ENCODE measurements at regions not wholly inside any gene's neighbourhood (a gene's known extent, or its start where the extent isn't known, plus 50 kb on each side); places are given as distances from the start of the nearest gene placed in this dataset.

GRCh38 chrX:22739276-22739675 lies 260.5 kb upstream of the DDX53 start:
- Histone ChIP-seq H3K9ac (ENCODE audit: low read depth in 1 of 3, low read length in 3 of 3) (no peak overlapping the region), H3K27me3 (ENCODE audit: control insufficient read depth in 3 of 3, insufficient read depth in 3 of 3, low read length in 3 of 3) (no peaks in the 10 kb centered on the region), H3K4me3 (ENCODE audit: low read length in 3 of 3) (no peak overlapping the region), H3K9me3 (ENCODE audit: control insufficient read depth in 3 of 3, low read length in 3 of 3) (no peaks in the 10 kb centered on the region), H3K27ac (ENCODE audit: low read depth, low read length) (no peak overlapping the region), H3K36me3 (ENCODE audit: control insufficient read depth in 3 of 3, insufficient read depth in 3 of 3, low read length in 3 of 3) (no peaks in the 10 kb centered on the region), H3K4me1 (ENCODE audit: control insufficient read depth in 3 of 3, insufficient read depth in 3 of 3, low read length in 3 of 3) (no peaks in the 10 kb centered on the region)

DNA sequence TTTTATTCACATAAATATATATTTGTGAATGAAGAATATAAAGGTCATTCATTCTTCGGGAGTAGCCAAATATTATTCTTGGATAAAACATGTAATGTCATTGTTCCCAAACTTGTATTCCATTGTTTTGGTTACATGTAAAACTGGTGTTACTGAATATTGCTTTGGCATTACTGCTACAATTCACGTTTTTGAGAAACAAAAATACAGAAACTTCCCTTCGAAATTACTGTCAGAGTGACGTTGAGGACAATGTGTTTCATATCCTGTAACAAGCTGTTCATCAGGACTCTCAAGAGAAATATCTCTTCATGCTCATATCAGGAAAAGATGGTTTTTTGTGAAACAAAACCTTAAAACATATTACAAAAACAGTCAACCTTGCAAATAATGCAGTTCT lies 258.9 kb upstream of the DDX53 start:
- no peak overlapping the region for H3K27ac ChIP-seq (ENCODE audit: low read depth, low read length)
- no peak overlapping the region for H3K9ac ChIP-seq (ENCODE audit: low read depth in 1 of 3, low read length in 3 of 3)
- no peaks in the 10 kb centered on the region for H3K4me1 ChIP-seq (ENCODE audit: control insufficient read depth in 3 of 3, insufficient read depth in 3 of 3, low read length in 3 of 3)
- H3K36me3 ChIP-seq (ENCODE audit: control insufficient read depth in 3 of 3, insufficient read depth in 3 of 3, low read length in 3 of 3) = no peaks in the 10 kb centered on the region
- no peaks in the 10 kb centered on the region for H3K9me3 ChIP-seq (ENCODE audit: control insufficient read depth in 3 of 3, low read length in 3 of 3)
- H3K27me3 ChIP-seq (ENCODE audit: control insufficient read depth in 3 of 3, insufficient read depth in 3 of 3, low read length in 3 of 3) = no peaks in the 10 kb centered on the region
- no peak overlapping the region for H3K4me3 ChIP-seq (ENCODE audit: low read length in 3 of 3)

- Histone ChIP-seq H3K9me3 (ENCODE audit: control insufficient read depth in 3 of 3, low read length in 3 of 3) (no peaks in the 10 kb centered on the region), H3K4me1 (ENCODE audit: control insufficient read depth in 3 of 3, insufficient read depth in 3 of 3, low read length in 3 of 3) (no peaks in the 10 kb centered on the region), H3K36me3 (ENCODE audit: control insufficient read depth in 3 of 3, insufficient read depth in 3 of 3, low read length in 3 of 3) (no peaks in the 10 kb centered on the region), H3K27me3 (ENCODE audit: control insufficient read depth in 3 of 3, insufficient read depth in 3 of 3, low read length in 3 of 3) (no peaks in the 10 kb centered on the region), H3K4me3 (ENCODE audit: low read length in 3 of 3) (no peak overlapping the region), H3K9ac (ENCODE audit: low read depth in 1 of 3, low read length in 3 of 3) (no peak overlapping the region), H3K27ac (ENCODE audit: low read depth, low read length) (no peak overlapping the region)
Measured at GRCh38 chrX:22742174-22742573, 257.6 kb upstream of the DDX53 start.

GRCh38 chrX:22746081-22746480 lies 253.7 kb upstream of the DDX53 start:
- Histone ChIP-seq H3K27me3 (ENCODE audit: control insufficient read depth in 3 of 3, insufficient read depth in 3 of 3, low read length in 3 of 3) (no peaks in the 10 kb centered on the region), H3K9ac (ENCODE audit: low read depth in 1 of 3, low read length in 3 of 3) (no peak overlapping the region), H3K36me3 (ENCODE audit: control insufficient read depth in 3 of 3, insufficient read depth in 3 of 3, low read length in 3 of 3) (no peaks in the 10 kb centered on the region), H3K9me3 (ENCODE audit: control insufficient read depth in 3 of 3, low read length in 3 of 3) (no peaks in the 10 kb centered on the region), H3K4me3 (ENCODE audit: low read length in 3 of 3) (no peak overlapping the region), H3K27ac (ENCODE audit: low read depth, low read length) (no peak overlapping the region), H3K4me1 (ENCODE audit: control insufficient read depth in 3 of 3, insufficient read depth in 3 of 3, low read length in 3 of 3) (no peaks in the 10 kb centered on the region)

DNA sequence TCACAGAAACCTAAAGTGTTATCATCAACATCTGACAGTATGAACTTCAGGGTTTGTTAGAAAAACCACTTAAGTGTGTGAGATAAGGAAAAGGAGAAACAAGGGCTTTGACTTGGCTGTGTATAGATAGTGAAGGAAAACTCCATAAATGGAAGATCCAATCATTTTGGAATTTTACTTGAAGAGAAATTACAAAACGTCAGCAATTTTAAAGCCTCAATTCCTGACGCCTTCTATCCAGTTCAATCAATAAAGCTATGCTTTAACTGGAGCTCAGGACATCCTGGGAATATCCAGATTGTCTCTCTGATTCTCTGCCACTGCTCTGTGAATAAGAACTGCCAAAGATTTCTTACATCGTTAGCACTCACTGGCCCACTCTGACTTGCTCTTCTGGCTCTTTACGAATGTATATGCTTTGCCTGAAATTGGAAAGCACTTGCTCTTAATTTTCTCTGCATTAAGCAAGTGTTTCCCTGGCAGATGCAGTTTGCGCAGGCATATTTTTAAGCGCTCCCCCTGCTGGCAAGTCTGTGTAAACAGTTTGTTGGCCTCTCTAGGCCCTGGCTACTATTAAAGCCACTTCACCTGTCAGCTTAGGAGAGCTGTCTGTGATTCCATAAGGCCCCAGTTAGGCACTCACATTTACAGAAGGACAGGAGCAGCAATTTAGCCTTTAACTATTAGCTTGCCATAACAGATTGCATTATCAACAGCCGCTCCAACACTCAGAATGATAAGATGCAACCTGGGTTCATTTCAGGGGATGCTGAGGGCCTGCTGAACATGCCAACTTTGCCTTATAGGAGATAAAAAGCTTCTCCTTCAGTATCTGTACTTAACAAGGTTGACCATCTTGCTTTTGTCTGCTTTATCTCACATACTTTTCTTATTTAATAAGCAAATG lies 251.4 kb upstream of the DDX53 start:
- Histone ChIP-seq H3K27me3 (ENCODE audit: control insufficient read depth in 3 of 3, insufficient read depth in 3 of 3, low read length in 3 of 3) (no peaks in the 10 kb centered on the region), H3K36me3 (ENCODE audit: control insufficient read depth in 3 of 3, insufficient read depth in 3 of 3, low read length in 3 of 3) (no peaks in the 10 kb centered on the region), H3K4me1 (ENCODE audit: control insufficient read depth in 3 of 3, insufficient read depth in 3 of 3, low read length in 3 of 3) (no peaks in the 10 kb centered on the region), H3K9ac (ENCODE audit: low read depth in 1 of 3, low read length in 3 of 3) (no peak overlapping the region), H3K27ac (ENCODE audit: low read depth, low read length) (no peak overlapping the region), H3K9me3 (ENCODE audit: control insufficient read depth in 3 of 3, low read length in 3 of 3) (no peaks in the 10 kb centered on the region), H3K4me3 (ENCODE audit: low read length in 3 of 3) (no peak overlapping the region)

GRCh38 chrX:22758807-22759481 lies 240.8 kb upstream of the DDX53 start:
- Histone ChIP-seq H3K4me3 (ENCODE audit: low read length in 3 of 3) (no peak overlapping the region), H3K27ac (ENCODE audit: low read depth, low read length) (no peak overlapping the region), H3K9ac (ENCODE audit: low read depth in 1 of 3, low read length in 3 of 3) (no peak overlapping the region), H3K27me3 (ENCODE audit: control insufficient read depth in 3 of 3, insufficient read depth in 3 of 3, low read length in 3 of 3) (no peaks in the 10 kb centered on the region), H3K4me1 (ENCODE audit: control insufficient read depth in 3 of 3, insufficient read depth in 3 of 3, low read length in 3 of 3) (no peaks in the 10 kb centered on the region), H3K36me3 (ENCODE audit: control insufficient read depth in 3 of 3, insufficient read depth in 3 of 3, low read length in 3 of 3) (no peaks in the 10 kb centered on the region), H3K9me3 (ENCODE audit: control insufficient read depth in 3 of 3, low read length in 3 of 3) (no peaks in the 10 kb centered on the region)

- no peak overlapping the region for H3K4me3 ChIP-seq (ENCODE audit: low read length in 3 of 3)
- H3K36me3 ChIP-seq (ENCODE audit: control insufficient read depth in 3 of 3, insufficient read depth in 3 of 3, low read length in 3 of 3) = no peaks in the 10 kb centered on the region
- H3K4me1 ChIP-seq (ENCODE audit: control insufficient read depth in 3 of 3, insufficient read depth in 3 of 3, low read length in 3 of 3) = no peaks in the 10 kb centered on the region
- no peak overlapping the region for H3K27ac ChIP-seq (ENCODE audit: low read depth, low read length)
- no peaks in the 10 kb centered on the region for H3K27me3 ChIP-seq (ENCODE audit: control insufficient read depth in 3 of 3, insufficient read depth in 3 of 3, low read length in 3 of 3)
- H3K9ac ChIP-seq (ENCODE audit: low read depth in 1 of 3, low read length in 3 of 3) = no peak overlapping the region
- H3K9me3 ChIP-seq (ENCODE audit: control insufficient read depth in 3 of 3, low read length in 3 of 3) = no peaks in the 10 kb centered on the region
Measured at GRCh38 chrX:22760513-22761057, 239.2 kb upstream of the DDX53 start.

DNA sequence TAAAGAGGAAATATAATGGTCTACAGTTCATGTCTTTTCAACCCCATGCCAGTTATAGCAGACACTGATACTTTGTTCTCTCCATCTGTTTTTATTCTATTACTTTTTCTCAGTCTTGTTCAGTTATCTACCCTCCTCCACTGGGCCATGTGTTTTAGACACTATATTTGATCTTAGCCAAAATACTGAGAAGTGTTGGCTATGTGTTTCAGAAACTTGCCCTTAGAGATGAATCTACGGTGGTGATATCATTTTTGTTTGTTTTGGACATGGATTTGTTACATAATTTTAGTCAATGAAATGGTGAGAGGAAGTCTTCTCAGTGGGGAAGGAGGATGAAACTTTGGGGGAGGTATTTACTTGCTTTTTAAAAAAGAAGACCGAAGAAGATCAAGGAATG lies 211.5 kb upstream of the DDX53 start:
- Histone ChIP-seq H3K27me3 (ENCODE audit: control insufficient read depth in 3 of 3, insufficient read depth in 3 of 3, low read length in 3 of 3) (no peaks in the 10 kb centered on the region), H3K36me3 (ENCODE audit: control insufficient read depth in 3 of 3, insufficient read depth in 3 of 3, low read length in 3 of 3) (no peaks in the 10 kb centered on the region), H3K4me1 (ENCODE audit: control insufficient read depth in 3 of 3, insufficient read depth in 3 of 3, low read length in 3 of 3) (no peaks in the 10 kb centered on the region), H3K9me3 (ENCODE audit: control insufficient read depth in 3 of 3, low read length in 3 of 3) (no peaks in the 10 kb centered on the region), H3K9ac (ENCODE audit: low read depth in 1 of 3, low read length in 3 of 3) (no peak overlapping the region), H3K27ac (ENCODE audit: low read depth, low read length) (no peak overlapping the region), H3K4me3 (ENCODE audit: low read length in 3 of 3) (no peak overlapping the region)

DNA sequence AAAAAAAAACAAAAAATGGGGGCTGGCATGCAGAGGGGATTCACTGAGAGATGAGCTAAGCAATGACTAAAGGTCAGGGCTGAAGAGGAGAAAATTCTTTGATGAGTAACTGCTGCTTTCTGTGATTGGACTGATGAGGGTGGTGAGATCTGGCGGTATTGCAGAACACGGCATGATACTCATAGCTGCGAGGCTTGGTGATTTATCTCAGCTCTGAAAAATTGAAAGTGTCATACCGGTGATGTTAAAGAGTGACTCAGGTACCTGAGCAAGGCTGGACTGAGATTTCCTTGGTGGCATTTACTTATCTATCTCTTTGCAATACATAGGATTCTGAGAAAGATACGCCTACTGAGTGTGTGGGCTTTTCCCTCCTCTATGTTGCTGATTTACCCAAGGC lies 204.1 kb upstream of the DDX53 start:
- Histone ChIP-seq H3K4me1 (ENCODE audit: control insufficient read depth in 3 of 3, insufficient read depth in 3 of 3, low read length in 3 of 3) (no peaks in the 10 kb centered on the region), H3K4me3 (ENCODE audit: low read length in 3 of 3) (no peak overlapping the region), H3K27ac (ENCODE audit: low read depth, low read length) (no peak overlapping the region), H3K9me3 (ENCODE audit: control insufficient read depth in 3 of 3, low read length in 3 of 3) (no peaks in the 10 kb centered on the region), H3K36me3 (ENCODE audit: control insufficient read depth in 3 of 3, insufficient read depth in 3 of 3, low read length in 3 of 3) (no peaks in the 10 kb centered on the region), H3K27me3 (ENCODE audit: control insufficient read depth in 3 of 3, insufficient read depth in 3 of 3, low read length in 3 of 3) (no peaks in the 10 kb centered on the region), H3K9ac (ENCODE audit: low read depth in 1 of 3, low read length in 3 of 3) (no peak overlapping the region)

DNA sequence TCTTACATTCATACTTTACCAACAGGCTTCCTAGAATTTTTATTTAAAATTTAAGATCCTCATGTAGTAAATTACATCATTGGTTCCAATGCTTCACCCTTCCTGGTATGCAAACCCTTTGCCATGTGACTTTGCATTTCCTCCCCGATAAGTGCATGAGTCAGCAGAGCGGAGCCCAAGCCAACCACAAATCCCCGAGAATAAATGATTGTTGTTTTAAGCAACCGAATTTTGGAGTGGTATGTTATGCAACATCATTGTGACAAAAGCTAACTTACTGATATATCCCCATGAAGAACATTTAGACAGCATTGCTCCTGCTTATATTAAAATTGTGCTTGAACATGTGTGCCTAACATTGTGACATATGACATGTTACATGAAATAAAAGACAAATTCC lies 199.4 kb upstream of the DDX53 start:
- Histone ChIP-seq H3K4me3 (ENCODE audit: low read length in 3 of 3) (no peak overlapping the region), H3K36me3 (ENCODE audit: control insufficient read depth in 3 of 3, insufficient read depth in 3 of 3, low read length in 3 of 3) (no peaks in the 10 kb centered on the region), H3K27me3 (ENCODE audit: control insufficient read depth in 3 of 3, insufficient read depth in 3 of 3, low read length in 3 of 3) (no peaks in the 10 kb centered on the region), H3K27ac (ENCODE audit: low read depth, low read length) (no peak overlapping the region), H3K9me3 (ENCODE audit: control insufficient read depth in 3 of 3, low read length in 3 of 3) (no peaks in the 10 kb centered on the region), H3K4me1 (ENCODE audit: control insufficient read depth in 3 of 3, insufficient read depth in 3 of 3, low read length in 3 of 3) (no peaks in the 10 kb centered on the region), H3K9ac (ENCODE audit: low read depth in 1 of 3, low read length in 3 of 3) (no peak overlapping the region)

Data from skeletal muscle tissue (tissue), 3 donors.